Type B pancreatic cell (in vitro differentiated cells): ENCODE measurements at regions not wholly inside any gene's neighbourhood (a gene's known extent, or its start where the extent isn't known, plus 50 kb on each side); places are given as distances from the start of the nearest gene placed in this dataset.

Source experiments
- DNase-seq: peaks from one replicate; pipeline ENCODE4 v3.0.0; 2021; ENCODE audit warnings: mixed read lengths; ENCODE audit not compliant: unreplicated experiment; ENCODE audit errors: extremely low spot score
- H3K27ac Mint-ChIP-seq: 2 replicates; pipeline ENCODE4 v1.8.0; 2021; ENCODE audit warnings: mild to moderate bottlenecking, mixed read lengths
- H3K27me3 Mint-ChIP-seq: 2 replicates; pipeline ENCODE4 v1.8.0; 2021; ENCODE audit warnings: mixed read lengths
- H3K36me3 Mint-ChIP-seq: 2 replicates; pipeline ENCODE4 v1.8.0; 2021; ENCODE audit warnings: mixed read lengths
- H3K4me1 Mint-ChIP-seq: one replicate; pipeline ENCODE4 v1.8.0; 2021; ENCODE audit warnings: mixed read lengths; ENCODE audit not compliant: unreplicated experiment
- H3K4me3 Mint-ChIP-seq: 2 replicates; pipeline ENCODE4 v1.8.0; 2021; ENCODE audit warnings: mild to moderate bottlenecking, mixed read lengths
- H3K9me3 Mint-ChIP-seq: 2 replicates; pipeline ENCODE4 v1.8.0; 2021; ENCODE audit warnings: mixed read lengths
- CTCF ChIP-seq: fragments of 200-600 bp; sonication (generic); conservative IDR thresholded peaks from 2 replicates; pipeline ENCODE4 v1.5.0; 2021; ENCODE audit warnings: antibody characterized with exemption, mild to moderate bottlenecking

GRCh38 chr3:181906338-181906737, 194.6 kb downstream of the SOX2 start:
- Mint-ChIP-seq H3K27me3 (no peaks in the 10 kb centered on the region), H3K36me3 (no peaks in the 10 kb centered on the region), H3K4me1 (peaks cover 5% of the 10 kb centered on the region), H3K4me3 (no peak overlapping the region), H3K27ac (no peak overlapping the region), H3K9me3 (no peaks in the 10 kb centered on the region)
- DNase-seq: no peak
- no peak for TF ChIP-seq CTCF

GRCh38 chr3:181909241-181909640, 197.5 kb downstream of the SOX2 start:
- H3K4me3 Mint-ChIP-seq: no peak overlapping the region
- peaks cover 5% of the 10 kb centered on the region for H3K4me1 Mint-ChIP-seq
- no peak for DNase-seq
- H3K27ac Mint-ChIP-seq: no peak overlapping the region
- no peaks in the 10 kb centered on the region for H3K9me3 Mint-ChIP-seq
- H3K27me3 Mint-ChIP-seq: no peaks in the 10 kb centered on the region
- no peak for TF ChIP-seq CTCF
- no peaks in the 10 kb centered on the region for H3K36me3 Mint-ChIP-seq

GRCh38 chr3:181912384-181912783, 200.7 kb downstream of the SOX2 start:
- Mint-ChIP-seq H3K27ac (no peak overlapping the region), H3K9me3 (no peaks in the 10 kb centered on the region), H3K36me3 (no peaks in the 10 kb centered on the region), H3K27me3 (no peaks in the 10 kb centered on the region), H3K4me1 (peaks cover 15% of the 10 kb centered on the region), H3K4me3 (no peak overlapping the region)
- no peak for DNase-seq
- TF ChIP-seq CTCF: no peak

- Mint-ChIP-seq H3K27ac (no peak overlapping the region), H3K9me3 (no peaks in the 10 kb centered on the region), H3K4me3 (no peak overlapping the region), H3K4me1 (peaks cover 15% of the 10 kb centered on the region), H3K36me3 (no peaks in the 10 kb centered on the region), H3K27me3 (no peaks in the 10 kb centered on the region)
- DNase-seq: no peak
- TF ChIP-seq CTCF: no peak
Measured at GRCh38 chr3:181913254-181913653, 201.5 kb downstream of the SOX2 start.

GRCh38 chr3:181915551-181915950, 203.8 kb downstream of the SOX2 start:
- no peak for TF ChIP-seq CTCF
- Mint-ChIP-seq H3K4me3 (no peak overlapping the region), H3K27me3 (no peaks in the 10 kb centered on the region), H3K36me3 (no peaks in the 10 kb centered on the region), H3K27ac (no peak overlapping the region), H3K4me1 (peaks cover 15% of the 10 kb centered on the region), H3K9me3 (no peaks in the 10 kb centered on the region)
- DNase-seq: no peak

GRCh38 chr3:181916013-181916412, 204.3 kb downstream of the SOX2 start:
- TF ChIP-seq CTCF: no peak
- no peaks in the 10 kb centered on the region for H3K27me3 Mint-ChIP-seq
- H3K27ac Mint-ChIP-seq: no peak overlapping the region
- H3K9me3 Mint-ChIP-seq: no peaks in the 10 kb centered on the region
- peaks cover 15% of the 10 kb centered on the region for H3K4me1 Mint-ChIP-seq
- no peak overlapping the region for H3K4me3 Mint-ChIP-seq
- H3K36me3 Mint-ChIP-seq: no peaks in the 10 kb centered on the region
- DNase-seq: no peak
